GM23338 (cell line): ENCODE measurements at regions not wholly inside any gene's neighbourhood (a gene's known extent, or its start where the extent isn't known, plus 50 kb on each side); places are given as distances from the start of the nearest gene placed in this dataset.

Experiments
- CREB1 ChIP-seq: fragments of 250-450 bp; sonication (Bioruptor Pico); IDR thresholded peaks from 2 replicates; pipeline ENCODE4 v1.5.0; 2020; ENCODE audit warnings: low read depth, mild to moderate bottlenecking, moderate library complexity
- ETS1 ChIP-seq: IDR thresholded peaks from 2 replicates; pipeline ENCODE4 v1.6.1; 2016; ENCODE audit warnings: antibody characterized with exemption
- EZH2 ChIP-seq: fragments of 200-600 bp; sonication (generic); IDR thresholded peaks from one replicate; pipeline ENCODE4 v1.8.0; 2017; ENCODE audit warnings: antibody characterized with exemption, mild to moderate bottlenecking, low read depth; ENCODE audit not compliant: unreplicated experiment
- EZH2phosphoT487 ChIP-seq: fragments of 200-600 bp; sonication (generic); IDR thresholded peaks from one replicate; pipeline ENCODE4 v1.8.1; 2018; ENCODE audit warnings: antibody characterized with exemption; ENCODE audit not compliant: unreplicated experiment
- JUNB ChIP-seq: IDR thresholded peaks from one replicate; pipeline ENCODE4 v1.6.1; 2016; ENCODE audit warnings: antibody characterized with exemption; ENCODE audit not compliant: unreplicated experiment
- POLR2AphosphoS5 ChIP-seq: IDR thresholded peaks from 2 replicates; pipeline ENCODE4 v1.6.1; 2016; ENCODE audit warnings: antibody characterized with exemption, low read depth
- ZNF114 ChIP-seq: fragments of 250-450 bp; sonication (Bioruptor Pico); IDR thresholded peaks from 2 replicates; pipeline ENCODE4 v1.5.0; 2020; ENCODE audit warnings: mild to moderate bottlenecking, moderate library complexity
- ZNF331 ChIP-seq: fragments of 250-450 bp; sonication (Bioruptor Pico); IDR thresholded peaks from 2 replicates; pipeline ENCODE4 v1.5.0; 2020; ENCODE audit warnings: low read depth, mild to moderate bottlenecking, moderate library complexity
- TF ChIP-seq, protein P1 (sequence below), 2 experiments: fragments of 200-600 bp in 1 of 2; sonication (generic) in 1 of 2; conservative IDR thresholded peaks; 2 replicates each; pipeline versions ENCODE4 v1.5.1 to v1.6.1; 2016 to 2017; ENCODE audit warnings: antibody characterized with exemption in 2 of 2, low read depth in 2 of 2, mild to moderate bottlenecking in 2 of 2, moderate library complexity in 1 of 2
- TF ChIP-seq, protein P2 (sequence below): IDR thresholded peaks from one replicate; pipeline ENCODE4 v1.6.1; 2018; ENCODE audit warnings: antibody characterized with exemption; ENCODE audit not compliant: unreplicated experiment

DNA sequence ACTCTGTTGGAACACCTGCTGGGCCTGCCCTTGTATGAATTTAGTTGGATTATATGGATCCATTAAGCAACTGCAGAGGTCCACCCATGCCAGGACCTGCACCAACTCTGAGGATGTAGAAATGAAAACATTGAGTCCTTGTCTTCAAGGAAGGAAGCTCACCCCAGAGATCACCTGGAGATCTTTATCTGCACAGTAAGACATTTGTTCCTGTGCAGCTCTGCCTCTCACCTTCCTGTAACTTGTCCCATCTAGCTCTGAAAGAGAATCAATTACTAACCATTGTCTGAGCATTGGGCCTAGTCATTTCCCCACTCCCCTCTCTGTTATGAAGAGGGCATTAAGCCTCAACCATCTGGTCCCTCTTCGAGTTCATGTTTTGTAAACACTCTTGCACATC lies 105.2 kb upstream of the YWHAQ start:
- TF ChIP-seq POLR2AphosphoS5 = no peak
- TF ChIP-seq, protein P1, sequence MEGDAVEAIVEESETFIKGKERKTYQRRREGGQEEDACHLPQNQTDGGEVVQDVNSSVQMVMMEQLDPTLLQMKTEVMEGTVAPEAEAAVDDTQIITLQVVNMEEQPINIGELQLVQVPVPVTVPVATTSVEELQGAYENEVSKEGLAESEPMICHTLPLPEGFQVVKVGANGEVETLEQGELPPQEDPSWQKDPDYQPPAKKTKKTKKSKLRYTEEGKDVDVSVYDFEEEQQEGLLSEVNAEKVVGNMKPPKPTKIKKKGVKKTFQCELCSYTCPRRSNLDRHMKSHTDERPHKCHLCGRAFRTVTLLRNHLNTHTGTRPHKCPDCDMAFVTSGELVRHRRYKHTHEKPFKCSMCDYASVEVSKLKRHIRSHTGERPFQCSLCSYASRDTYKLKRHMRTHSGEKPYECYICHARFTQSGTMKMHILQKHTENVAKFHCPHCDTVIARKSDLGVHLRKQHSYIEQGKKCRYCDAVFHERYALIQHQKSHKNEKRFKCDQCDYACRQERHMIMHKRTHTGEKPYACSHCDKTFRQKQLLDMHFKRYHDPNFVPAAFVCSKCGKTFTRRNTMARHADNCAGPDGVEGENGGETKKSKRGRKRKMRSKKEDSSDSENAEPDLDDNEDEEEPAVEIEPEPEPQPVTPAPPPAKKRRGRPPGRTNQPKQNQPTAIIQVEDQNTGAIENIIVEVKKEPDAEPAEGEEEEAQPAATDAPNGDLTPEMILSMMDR (conservative IDR thresholded peaks at IDR 0.05; ENCODE audit: low read depth in 2 of 2) = no peak
- no peak for TF ChIP-seq ZNF331
- no peak for TF ChIP-seq EZH2phosphoT487
- no peak for TF ChIP-seq JUNB
- TF ChIP-seq EZH2 = no peak
- no peak for TF ChIP-seq CREB1 (CRISPR knock-in tag)
- TF ChIP-seq, protein P2, sequence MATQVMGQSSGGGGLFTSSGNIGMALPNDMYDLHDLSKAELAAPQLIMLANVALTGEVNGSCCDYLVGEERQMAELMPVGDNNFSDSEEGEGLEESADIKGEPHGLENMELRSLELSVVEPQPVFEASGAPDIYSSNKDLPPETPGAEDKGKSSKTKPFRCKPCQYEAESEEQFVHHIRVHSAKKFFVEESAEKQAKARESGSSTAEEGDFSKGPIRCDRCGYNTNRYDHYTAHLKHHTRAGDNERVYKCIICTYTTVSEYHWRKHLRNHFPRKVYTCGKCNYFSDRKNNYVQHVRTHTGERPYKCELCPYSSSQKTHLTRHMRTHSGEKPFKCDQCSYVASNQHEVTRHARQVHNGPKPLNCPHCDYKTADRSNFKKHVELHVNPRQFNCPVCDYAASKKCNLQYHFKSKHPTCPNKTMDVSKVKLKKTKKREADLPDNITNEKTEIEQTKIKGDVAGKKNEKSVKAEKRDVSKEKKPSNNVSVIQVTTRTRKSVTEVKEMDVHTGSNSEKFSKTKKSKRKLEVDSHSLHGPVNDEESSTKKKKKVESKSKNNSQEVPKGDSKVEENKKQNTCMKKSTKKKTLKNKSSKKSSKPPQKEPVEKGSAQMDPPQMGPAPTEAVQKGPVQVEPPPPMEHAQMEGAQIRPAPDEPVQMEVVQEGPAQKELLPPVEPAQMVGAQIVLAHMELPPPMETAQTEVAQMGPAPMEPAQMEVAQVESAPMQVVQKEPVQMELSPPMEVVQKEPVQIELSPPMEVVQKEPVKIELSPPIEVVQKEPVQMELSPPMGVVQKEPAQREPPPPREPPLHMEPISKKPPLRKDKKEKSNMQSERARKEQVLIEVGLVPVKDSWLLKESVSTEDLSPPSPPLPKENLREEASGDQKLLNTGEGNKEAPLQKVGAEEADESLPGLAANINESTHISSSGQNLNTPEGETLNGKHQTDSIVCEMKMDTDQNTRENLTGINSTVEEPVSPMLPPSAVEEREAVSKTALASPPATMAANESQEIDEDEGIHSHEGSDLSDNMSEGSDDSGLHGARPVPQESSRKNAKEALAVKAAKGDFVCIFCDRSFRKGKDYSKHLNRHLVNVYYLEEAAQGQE = no peak
- TF ChIP-seq ETS1 = no peak
- TF ChIP-seq ZNF114 (CRISPR knock-in tag) = no peak
